ENCODE measurements at regions not wholly inside any gene's neighbourhood (a gene's known extent, or its start where the extent isn't known, plus 50 kb on each side); places are given as distances from the start of the nearest gene placed in this dataset.
"Not testable (repeated sequence)": the region's sequence is repeated elsewhere in the genome, so short reads cannot be mapped to it uniquely, and the experiment has no call there.

DNA sequence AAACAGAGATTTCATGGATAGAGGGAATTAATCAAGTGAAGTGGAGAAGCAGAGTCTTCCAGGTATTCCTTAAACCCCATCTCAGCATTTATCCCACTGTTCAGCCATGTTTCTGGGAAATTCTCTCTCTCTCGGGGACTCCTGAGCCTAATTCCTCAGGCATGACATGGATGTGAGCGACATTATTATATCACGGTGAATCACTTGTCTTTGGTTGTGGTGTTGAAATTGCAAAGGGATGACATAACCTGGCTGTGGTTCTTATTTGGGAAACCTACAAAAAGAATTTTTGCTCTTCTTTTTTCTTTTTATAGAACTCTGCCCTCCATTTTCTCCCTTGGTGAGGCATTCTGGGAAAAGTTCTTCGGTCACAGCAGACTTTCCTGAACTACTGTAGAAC lies 457.9 kb upstream of the PTGER4 start:
- no peak for DNase-seq

DNA sequence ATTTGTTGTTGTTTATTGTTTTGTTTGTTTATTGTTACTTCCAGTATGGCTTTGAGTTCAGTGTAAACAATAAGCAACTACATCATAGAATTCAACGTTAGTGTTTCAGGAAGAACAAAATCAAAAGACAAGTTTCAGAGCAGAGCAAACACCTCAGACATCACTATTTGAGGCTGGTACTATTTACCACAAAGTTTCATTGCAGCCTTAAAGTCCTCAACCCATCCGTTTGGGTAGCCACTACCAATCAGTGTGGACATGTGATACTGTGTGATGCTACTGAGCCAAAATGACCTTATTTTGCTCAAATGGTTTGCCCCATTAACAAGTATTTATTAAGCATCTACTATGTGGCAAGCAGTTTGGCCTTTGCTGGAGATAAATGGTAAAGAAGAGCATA lies 458.5 kb upstream of the PTGER4 start:
- DNase-seq, result peak in 1 of 5 donors; percentile 43

DNA sequence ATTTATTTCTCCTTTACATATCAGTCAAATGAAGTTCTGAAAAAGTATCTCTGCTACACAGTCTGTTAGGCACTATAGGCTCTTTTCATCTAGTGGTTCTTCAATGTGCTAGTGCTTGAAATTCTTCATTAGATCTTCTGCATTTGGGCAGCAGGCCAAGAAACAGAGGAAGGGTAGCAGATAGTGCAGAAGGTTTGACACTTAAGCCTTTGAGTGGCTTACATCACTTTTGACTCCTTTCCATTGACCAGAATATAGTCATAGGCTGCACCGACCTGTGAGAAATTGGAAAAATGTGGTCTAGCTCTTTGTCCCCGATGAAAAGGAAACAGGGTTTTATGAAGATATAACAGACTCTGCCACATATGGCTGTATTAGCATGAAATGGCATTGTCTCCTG lies 459.5 kb upstream of the PTGER4 start:
- peak in 1 of 5 donors; percentile 19 for DNase-seq

DNA sequence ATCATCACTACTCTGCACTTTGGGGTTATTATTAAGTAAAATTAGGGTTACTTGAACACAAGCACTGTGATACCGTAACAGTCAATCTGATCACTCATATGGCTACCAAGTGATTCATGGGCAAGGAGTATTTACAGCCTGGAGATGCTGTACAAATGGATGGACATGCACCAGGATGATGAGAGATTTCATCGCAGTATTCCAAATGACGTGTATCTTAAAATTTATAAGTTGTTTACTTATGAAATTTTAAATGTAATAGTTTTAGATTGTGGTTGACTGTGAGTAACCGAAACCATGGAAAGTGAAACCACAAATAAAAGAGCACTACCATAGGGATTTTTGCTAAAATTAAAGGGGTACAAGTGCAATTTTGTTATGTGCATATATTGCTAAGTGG lies 462.2 kb upstream of the PTGER4 start:
- DNase-seq, result no peak

DNA sequence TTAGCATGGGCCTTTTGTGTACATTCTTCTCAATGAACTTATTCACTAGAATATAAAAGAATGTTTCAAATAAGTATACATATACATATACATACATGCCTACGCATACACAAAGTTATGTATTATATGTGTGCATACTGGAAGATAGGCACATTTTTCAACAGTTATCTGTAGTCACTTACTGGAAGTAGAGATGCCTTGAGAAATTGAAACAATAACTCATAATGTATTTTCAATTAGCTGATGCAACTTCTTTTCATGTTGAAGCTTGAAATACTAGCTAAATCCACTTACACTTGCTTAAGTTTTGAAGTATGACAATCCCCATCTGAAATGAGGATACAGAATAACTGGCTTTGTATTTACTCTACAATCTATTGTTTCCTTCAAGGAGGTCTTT lies 469.0 kb upstream of the PTGER4 start:
- DNase-seq, result peak in 1 of 5 donors; percentile 72

DNA sequence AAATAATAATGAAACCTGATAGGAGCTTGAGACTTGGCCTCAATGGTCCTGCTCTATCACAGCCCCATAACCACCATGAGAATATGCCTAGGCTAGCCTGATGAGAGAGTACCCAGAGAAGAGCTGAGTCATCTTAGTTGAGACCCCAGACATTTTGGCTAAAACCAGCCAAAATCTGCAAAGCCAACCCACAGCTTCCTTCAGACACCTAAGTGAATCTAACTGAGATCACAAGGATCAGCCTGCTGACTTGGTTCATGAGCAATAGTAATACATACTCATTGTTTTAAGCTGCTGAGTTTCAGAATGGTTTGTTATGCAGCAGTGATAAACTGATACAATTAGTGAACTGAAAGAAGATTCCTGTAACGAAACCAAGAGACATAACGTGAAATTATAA lies 473.7 kb upstream of the PTGER4 start:
- DNase-seq, result peak in 1 of 5 donors; percentile 66

DNA sequence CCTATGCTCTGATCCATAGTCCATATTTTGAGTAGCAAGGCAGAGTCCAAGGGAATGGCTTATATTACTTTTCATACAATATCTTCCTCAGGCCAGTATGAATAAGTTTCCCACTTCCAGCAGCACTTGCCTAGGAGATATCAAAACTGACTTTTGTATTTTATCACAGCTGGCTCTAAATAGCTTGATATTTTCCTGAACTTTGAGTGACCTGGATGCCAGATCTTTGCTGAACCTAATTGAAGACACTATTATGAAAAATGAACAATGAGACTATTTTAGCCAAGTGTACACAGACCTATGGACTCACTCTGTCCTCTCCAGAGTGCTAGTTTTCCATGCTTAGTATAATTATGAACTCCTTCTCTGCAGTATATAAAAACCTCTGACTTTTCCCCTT lies 475.6 kb upstream of the PTGER4 start:
- DNase-seq, result no peak

DNA sequence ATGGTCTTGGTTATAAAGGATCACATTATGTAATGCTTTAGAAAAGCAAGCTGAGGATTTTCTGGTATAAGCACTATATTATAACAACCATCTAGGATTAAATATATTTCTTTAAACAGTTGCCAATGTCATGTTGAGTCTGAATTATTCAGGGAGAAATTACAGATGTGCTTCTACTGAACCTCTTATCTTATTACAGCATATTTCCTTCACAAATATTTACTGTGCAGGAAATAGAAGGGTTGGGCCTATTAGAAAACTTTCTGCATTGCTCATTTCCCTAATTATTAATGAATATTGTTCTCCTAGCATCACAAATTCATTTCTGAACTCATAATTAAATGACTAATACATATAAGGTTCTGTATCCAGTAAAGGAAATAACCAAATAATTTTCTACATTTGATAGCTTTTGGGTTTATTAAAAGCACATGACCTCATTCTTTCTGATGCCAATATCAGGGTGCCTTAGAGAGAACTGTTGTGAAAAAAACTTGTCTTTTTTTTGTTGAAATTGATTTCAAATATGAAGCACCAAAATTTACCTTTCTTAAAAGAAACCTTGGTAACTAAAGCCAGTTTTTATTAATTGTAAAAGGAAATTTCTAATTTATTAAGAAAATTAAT lies 476.8 kb upstream of the PTGER4 start:
- DNase-seq, result no peak

DNA sequence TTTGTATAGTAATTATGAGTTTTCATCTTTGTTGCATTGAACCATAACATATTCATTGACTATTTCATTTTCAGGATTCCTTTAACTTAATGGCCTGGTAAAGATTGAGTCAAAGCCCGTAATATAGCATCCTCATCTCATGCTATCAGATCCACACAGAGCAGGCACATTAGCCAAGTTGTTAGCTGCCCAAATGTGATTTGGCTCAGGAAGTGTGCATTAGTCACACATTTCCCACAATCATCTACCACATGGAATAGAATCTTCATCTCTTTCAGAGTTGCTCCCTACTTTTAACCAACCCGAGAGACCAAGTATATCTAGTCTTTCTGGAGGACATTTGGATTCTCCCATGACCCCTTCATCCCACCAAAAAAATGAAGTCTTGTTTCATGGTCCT lies 481.0 kb upstream of the PTGER4 start:
- no peak for DNase-seq

DNA sequence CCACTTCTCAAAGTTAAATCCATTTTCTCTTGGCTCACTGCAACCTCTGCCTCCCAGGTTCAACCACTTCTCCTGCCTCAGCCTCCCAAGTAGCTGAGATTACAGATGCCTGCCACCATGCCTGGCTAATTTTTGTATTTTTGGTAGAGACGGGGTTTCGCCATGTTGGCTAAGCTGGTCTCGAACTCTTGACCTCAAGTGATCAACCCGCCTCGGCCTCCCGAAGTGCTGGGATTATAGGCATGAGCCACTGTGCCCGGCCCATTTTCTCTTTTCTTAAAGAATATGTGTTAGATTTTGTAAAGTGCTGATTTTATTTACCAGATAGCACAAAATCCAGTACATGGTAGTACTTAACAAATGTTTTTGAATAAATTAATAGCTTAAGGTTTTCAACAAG lies 484.1 kb upstream of the PTGER4 start:
- DNase-seq, result not testable (repeated sequence)

DNA sequence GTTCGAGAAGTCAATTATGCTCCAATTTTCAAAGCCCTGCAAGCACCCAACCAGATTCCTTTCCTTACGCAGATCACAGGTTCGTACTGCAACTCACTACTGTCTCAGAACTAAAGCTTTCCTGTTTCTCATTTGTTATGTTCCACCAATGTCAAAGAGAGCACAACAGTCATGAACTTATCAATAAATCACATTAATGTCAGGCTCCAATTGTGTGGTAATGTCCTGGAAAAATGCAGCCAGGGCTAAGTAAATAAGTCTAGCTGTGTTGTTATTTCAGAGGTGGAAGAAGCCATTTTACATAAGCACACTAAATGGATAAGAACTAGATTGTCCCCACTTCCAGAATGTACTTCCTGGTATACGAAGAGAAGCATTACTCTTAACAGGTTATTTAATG lies 488.6 kb upstream of the PTGER4 start:
- DNase-seq, result no peak

DNA sequence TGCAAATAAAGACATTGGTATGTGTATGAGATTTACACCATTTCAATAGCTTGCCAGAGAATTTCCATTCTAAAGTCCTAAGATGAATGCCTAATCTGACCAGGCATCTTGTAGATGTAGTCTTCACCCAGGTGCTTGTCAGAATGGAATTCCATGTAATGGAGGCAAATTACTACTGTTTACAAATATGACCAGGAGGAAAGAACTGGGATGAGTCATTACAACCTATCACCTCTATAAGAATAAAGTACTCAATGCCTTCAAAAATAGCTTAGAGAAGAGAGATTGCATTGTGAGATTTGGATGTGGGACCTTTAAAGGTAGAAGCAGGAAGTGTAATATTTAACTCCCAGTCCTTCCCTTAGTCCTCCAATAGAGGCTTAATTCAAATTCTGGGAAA lies 507.0 kb upstream of the PTGER4 start:
- peak in 1 of 5 donors; percentile 4 for DNase-seq

DNA sequence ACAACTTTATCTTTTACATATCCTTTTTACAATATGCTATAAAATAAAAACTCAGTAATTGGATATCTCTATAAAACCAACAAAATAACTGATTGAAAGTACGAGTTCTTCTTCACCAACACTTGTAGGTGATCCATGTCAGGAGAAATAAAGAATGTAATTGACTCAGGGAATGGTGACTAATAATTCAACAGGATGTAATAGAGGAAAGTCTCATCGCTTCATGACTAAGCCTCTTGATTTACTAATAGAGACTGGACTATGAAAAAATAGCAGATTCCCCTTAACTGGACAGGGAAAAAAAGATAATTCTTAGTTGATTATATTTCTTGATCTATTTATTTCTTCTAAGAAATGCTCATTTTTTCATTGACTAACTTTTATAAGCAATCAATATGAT lies 507.7 kb upstream of the PTGER4 start:
- DNase-seq, result no peak

DNA sequence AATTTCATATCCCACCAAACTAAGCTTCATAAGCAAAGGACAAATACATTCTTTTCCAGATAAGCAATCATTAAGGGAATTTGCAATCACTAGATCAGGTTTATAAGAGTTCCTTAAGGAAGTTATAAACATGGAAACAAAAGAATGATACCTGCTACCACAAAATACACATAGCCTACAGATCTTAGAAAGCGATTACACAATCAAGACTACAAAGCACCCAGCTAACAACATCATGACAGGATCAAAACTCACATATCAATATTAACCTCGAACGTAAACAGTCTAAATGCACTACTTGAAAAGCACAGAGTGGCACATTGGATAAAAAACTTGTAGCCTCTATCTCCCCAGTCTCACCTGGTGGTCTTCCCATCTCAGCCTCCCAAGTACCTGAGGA lies 512.4 kb upstream of the PTGER4 start:
- no peak for DNase-seq

DNA sequence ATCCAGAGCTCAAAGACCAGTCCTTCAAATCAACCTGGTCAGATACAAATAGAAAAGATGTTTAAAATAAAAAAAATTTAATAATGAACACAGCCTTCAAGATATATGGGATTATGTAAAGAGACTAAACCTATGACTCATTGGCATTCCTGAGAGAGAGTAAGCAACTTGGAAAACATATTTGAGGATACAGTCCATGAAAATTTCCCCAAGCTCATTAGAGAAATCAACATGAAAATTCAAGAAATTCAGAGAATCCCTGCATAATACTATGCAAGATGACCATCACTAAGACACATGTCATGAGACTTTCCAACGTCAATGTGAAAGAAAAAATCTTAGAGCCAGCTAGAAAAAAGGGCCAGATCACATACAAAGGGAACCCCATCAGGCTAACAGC lies 512.9 kb upstream of the PTGER4 start:
- no peak for DNase-seq

DNA sequence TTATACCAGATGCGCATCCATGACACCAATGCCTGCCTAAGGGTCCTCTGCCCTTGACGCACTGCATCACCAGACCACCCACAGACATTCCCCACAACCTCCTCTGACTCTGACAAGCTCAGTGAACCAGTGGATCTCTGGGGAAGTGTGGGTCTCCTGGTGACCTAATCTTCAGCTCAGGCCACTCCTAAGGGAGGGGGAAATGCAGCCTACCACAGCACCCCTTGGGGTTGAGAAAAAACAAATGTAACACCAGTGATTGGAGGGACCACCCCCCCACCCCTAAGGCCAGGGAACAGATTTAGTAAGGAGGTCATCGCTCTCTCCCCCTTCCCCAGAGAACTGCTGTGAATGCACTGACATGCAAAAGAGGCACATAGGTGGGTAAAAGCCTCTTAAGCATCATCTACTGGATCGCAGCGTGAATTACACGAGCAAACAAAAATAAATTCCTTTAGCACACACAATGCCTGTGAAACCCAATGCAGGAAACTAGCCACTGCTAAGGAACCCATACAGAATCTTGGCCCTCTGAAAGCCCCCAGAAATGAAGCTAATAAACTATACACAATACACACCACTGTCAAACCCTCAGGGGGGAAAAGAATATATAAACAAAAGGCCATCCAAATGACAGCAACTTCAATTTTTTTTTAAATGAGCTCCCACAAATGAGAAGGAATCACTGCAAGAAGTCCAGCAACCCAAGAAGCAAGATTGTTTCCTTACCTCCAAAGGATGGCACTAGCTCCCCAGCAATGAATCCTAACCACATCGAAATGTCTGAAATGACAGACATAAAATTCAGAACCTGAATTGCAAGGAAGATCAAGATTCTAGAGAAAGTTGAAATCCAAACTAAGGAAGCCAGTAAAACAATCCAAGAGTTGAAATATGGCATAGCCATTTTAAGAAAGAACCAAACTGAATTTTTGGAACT lies 513.7 kb upstream of the PTGER4 start:
- peak in 1 of 5 donors; percentile 56 for DNase-seq

DNA sequence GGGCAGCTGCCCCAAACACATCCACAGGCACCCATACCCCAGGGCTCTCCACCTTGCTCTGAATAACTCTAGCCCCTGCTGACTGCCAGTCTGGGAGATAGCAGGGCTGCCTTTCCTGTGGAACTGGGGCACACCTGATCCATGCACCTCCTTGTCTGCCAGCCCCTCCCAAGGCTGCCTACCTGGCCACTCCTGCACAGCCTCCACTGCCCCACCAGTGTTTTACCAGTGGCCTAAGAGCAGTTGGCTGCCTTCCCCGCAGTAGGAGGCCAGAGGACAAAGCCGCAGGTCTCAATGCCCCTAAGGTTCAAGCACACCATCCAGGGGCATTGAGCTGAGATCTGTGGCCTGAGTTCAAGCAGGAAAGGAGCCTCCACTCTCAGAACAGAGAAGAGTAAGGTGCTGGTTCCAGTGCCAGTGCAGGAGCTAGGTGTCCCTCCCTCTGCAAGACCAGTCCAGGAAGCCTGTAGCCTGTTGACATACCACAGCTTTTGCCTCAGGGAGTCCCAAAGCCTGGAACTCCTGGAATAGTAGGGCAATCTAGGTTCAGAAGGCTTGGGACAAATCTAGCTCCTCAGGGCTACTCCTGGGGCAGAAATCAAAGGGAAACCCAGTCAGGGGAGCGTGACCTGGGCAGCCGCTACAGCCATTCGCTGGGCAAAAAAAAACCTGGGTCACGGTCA lies 514.5 kb upstream of the PTGER4 start:
- DNase-seq, result no peak

DNA sequence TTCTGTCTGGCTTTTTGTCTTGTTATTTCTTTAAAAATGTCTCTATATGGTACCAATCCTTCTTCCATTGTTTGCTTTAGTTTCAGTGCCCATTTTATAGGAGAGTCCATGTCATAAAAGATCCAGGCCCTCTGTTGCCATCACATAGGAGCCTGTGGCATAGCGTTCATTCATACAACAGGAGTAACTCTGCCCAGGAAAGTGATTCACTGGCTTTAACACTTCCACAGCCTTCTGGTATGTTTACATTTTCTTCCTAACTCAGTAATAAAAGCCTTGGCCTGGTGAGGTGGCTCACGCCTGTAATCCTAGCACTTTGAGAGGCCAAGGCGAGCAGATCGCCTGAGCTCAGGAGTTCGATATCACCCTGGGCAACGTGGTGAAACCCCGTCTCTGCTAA lies 519.3 kb upstream of the PTGER4 start:
- no peak for DNase-seq

DNA sequence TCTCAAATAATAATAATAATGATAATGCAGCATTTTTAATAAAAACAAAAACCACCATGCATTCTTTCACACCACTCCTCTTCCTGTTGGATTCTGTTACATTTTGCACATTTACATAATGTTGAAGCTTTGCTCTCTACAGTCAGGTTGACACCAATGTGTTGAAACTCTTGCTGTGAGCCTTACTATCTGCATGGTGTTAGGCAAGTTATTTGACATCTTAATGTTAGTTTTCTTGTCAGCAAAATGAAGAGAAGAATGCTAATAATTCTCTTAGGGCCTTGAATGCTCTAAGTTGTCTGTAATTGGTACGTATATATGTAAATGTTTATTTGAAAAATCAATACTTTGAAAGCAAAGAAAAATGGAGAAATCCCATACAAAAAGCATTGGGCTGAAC lies 525.5 kb upstream of the PTGER4 start:
- DNase-seq, result no peak

DNA sequence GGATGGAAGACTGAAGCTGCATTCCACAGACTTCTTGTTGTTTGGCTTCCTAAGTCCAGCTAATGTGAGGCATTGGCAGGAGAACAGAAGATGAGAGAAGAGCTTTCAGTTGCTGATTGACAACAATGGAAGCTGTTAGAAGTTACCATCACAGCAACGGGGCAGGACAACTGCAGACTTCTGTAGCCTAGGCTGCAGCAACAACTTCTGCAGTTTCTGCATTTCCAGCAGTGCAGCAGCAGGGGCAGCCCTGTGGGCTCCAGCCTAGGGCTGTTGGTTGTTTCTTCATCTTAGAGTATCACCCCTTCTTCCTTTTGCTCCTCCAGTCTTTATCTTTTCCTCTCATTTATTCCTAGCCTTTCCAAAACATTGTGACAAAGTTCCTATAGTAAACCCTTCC lies 528.8 kb upstream of the PTGER4 start:
- no peak for DNase-seq

DNA sequence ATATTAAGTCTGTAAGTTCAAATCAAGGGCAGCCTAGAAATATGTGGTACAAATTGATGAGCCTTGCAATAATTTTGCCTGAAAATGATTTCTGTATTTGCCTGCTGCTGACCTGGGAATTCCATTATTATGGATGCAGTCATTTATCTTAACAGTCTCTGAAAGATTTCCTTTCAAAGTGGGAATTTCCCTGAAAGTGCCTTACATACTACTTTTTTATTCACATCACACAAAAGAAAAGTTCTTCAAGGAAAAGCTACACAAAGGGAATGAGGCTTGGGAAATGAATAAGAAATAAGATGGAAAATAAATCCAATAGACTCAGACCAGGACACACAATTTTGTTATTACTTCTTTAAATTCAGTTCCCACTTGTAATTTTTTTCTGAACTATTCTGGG lies 537.8 kb upstream of the PTGER4 start:
- DNase-seq, result no peak

DNA sequence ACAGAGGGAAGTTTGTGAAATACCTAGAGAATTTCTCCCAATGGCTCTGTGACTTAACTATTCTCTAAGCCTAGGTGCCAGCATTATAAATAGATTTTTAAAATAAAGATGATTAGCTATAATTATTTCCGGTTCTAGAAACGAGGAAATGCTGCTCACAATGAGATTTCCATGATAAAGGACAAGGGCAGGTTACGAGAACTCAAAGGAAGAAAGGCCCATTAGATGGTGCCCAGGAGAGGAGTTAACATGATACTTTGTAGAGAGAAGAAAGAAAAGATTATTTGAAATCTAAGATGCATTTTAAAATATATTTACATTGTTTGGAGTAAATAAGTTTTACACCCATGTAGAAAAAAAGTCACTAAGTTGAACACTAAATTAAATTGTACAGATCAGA lies 538.3 kb upstream of the PTGER4 start:
- no peak for DNase-seq

DNA sequence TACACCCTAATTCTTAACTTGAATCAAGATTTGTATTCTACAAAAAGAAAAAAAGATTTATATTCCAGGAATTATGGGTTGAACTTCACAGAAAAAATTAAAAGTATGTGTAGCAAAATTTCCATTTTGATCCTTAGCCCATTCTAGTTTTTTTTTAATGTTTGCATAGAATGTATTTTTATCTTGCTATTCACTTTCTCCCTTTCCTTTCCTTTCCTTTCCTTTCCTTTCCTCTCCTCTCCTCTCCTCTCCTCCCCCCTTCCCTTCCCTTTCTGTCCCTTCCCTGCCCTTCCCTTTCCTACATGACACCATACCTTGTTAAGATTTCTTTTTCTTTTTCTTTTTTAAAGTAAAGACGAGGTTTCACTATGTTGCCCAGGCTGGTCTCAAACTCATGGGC lies 542.5 kb upstream of the PTGER4 start:
- DNase-seq, result no peak

Data from T-helper 1 cell (primary cell).